ENCODE measurements at regions not wholly inside any gene's neighbourhood (a gene's known extent, or its start where the extent isn't known, plus 50 kb on each side); places are given as distances from the start of the nearest gene placed in this dataset.

DNA sequence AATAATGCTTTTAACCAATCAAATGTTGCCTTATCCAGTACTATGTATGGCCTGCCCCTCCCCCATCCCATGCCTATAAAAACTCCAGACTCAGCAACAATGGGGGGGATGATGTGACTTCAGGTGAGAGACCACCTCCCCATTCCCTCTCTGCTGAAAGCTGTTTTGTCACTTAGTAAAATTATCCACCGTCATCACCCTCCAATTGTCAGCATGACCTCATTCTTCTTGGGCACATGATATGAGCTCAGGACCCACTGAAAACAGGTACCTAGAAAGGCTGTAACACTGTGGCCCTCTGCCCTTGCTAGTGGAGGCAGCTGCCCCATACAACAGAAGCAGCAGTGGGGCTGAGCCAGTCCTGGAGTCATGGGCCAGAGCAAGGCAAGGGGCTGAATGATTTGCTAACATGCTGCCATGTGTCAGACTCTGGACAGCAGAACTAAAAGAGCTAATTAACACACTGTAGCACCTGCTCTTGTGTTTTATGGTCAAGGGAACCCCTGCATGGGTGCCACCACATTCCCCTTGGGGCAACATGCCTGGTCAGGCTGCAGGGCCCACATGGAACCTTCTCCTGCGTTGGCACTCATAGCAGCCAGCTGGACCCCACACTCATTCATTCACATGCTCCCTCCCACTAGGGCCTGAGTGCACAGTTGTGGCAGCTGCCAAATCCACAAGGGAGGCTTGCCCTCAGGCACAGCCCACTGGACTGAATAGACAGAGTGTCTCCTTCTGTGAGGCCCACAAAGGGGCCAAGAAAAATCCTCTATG lies 722.2 kb upstream of the PCDH20 start:
- TF ChIP-seq CEBPB (IDR thresholded peaks at IDR 0.05), result no peak
- TF ChIP-seq CREB1 (IDR thresholded peaks at IDR 0.05; ENCODE audit: low read depth), result no peak
